SK-N-SH (cell line): ENCODE measurements at regions not wholly inside any gene's neighbourhood (a gene's known extent, or its start where the extent isn't known, plus 50 kb on each side); places are given as distances from the start of the nearest gene placed in this dataset.

Experiments
- CTCF ChIA-PET: fragments of 300-600, 350-600 bp; formaldehyde crosslinking; extraction: SDS; loops from one replicate; lab custom pipeline; 2021; lab: Yijun Ruan, JAX
- POLR2A ChIA-PET: fragments of 350-600 bp; sonication (Branson Sonifier 250); formaldehyde crosslinking; extraction: SDS; loops from one replicate; lab custom pipeline; 2020; ENCODE audit warnings: antibody characterized with exemption, inconsistent platforms; lab: Yijun Ruan, JAX
- DNase-seq: peaks from one replicate; pipeline ENCODE4 v3.0.0; 2012
- H2AFZ ChIP-seq: fragments of 200-600 bp; sonication (generic); 2 replicates; pipeline ENCODE4 v1.8.1; 2016; ENCODE audit warnings: antibody characterized with exemption, mild to moderate bottlenecking, low read depth
- H3F3A ChIP-seq: fragments of 200-600 bp; sonication (generic); replicated peaks from 2 replicates; pipeline ENCODE3; 2016; ENCODE audit warnings: antibody characterized with exemption, mild to moderate bottlenecking; ENCODE audit not compliant: insufficient read depth
- H3K27ac ChIP-seq, 2 experiments: fragments of 200-500 bp in 1 of 2; fragments of 200-600 bp in 1 of 2; sonication (Bioruptor generic) in 1 of 2; sonication (generic), shearing (Covaris generic) in 1 of 2; 2 replicates each; pipeline versions ENCODE4 v1.5.1 to v1.6.1; 2014 to 2016; ENCODE audit warnings: low read depth in 2 of 2, inconsistent platforms in 1 of 2, low read length in 1 of 2, mild to moderate bottlenecking in 1 of 2, mixed read lengths in 1 of 2
- H3K27me3 ChIP-seq: fragments of 200-600 bp; sonication (generic), shearing (Covaris generic); 2 replicates; pipeline ENCODE4 v1.6.1; 2016; ENCODE audit warnings: mixed run types; ENCODE audit not compliant: insufficient read depth
- H3K36me3 ChIP-seq, 2 experiments: fragments of 200-500 bp in 1 of 2; fragments of 200-600 bp in 1 of 2; sonication (Bioruptor generic) in 1 of 2; sonication (generic) in 1 of 2; replicated peaks in 1 of 2; 2 replicates each; pipeline versions ENCODE3 to v1.5.1; 2014 to 2016; ENCODE audit warnings: low read length in 1 of 2, mild to moderate bottlenecking in 1 of 2; ENCODE audit not compliant: insufficient read depth in 2 of 2, control insufficient read depth in 1 of 2
- H3K4me1 ChIP-seq, 2 experiments: fragments of 200-500 bp in 1 of 2; fragments of 200-600 bp in 1 of 2; sonication (Bioruptor generic) in 1 of 2; sonication (generic), shearing (Covaris generic) in 1 of 2; 2 replicates each; pipeline versions ENCODE4 v1.5.1 to v1.6.1; 2014 to 2016; ENCODE audit warnings: low read depth in 1 of 2, low read length in 1 of 2, mixed run types in 1 of 2; ENCODE audit not compliant: insufficient read depth in 2 of 2, control insufficient read depth in 1 of 2
- H3K4me2 ChIP-seq: fragments of 200-600 bp; sonication (generic), shearing (Covaris generic); 2 replicates; pipeline ENCODE4 v1.6.1; 2017; ENCODE audit warnings: mixed run types
- H3K4me3 ChIP-seq, 2 experiments: fragments of 200-500 bp in 1 of 2; fragments of 200-600 bp in 1 of 2; sonication (Bioruptor generic) in 1 of 2; sonication (generic), shearing (Covaris generic) in 1 of 2; 2 replicates each; pipeline versions ENCODE4 v1.5.1 to v1.8.1; 2014 to 2016; ENCODE audit warnings: low read depth in 2 of 2, inconsistent platforms in 1 of 2, low read length in 1 of 2, mild to moderate bottlenecking in 1 of 2, mixed read lengths in 1 of 2, moderate library complexity in 1 of 2
- H3K79me2 ChIP-seq: fragments of 200-600 bp; sonication (generic); 2 replicates; pipeline ENCODE4 v1.8.1; 2017; ENCODE audit warnings: mild to moderate bottlenecking; ENCODE audit not compliant: insufficient read depth
- H3K9ac ChIP-seq: fragments of 200-600 bp; sonication (generic); 2 replicates; pipeline ENCODE4 v1.6.1; 2017; ENCODE audit warnings: mixed run types
- H3K9me2 ChIP-seq: fragments of 200-600 bp; sonication (generic); 2 replicates; pipeline ENCODE4 v1.6.1; 2017; ENCODE audit warnings: mixed run types
- H3K9me3 ChIP-seq: fragments of 200-600 bp; sonication (generic); 2 replicates; pipeline ENCODE4 v1.6.1; 2017; ENCODE audit warnings: mixed run types, mild to moderate bottlenecking, moderate library complexity
- H4K20me1 ChIP-seq: fragments of 200-600 bp; sonication (generic); 2 replicates; pipeline ENCODE4 v1.6.1; 2017; ENCODE audit warnings: mild to moderate bottlenecking, mixed run types; ENCODE audit not compliant: insufficient read depth
- CTCF ChIP-seq: fragments of 200-600 bp; sonication (generic); IDR thresholded peaks from 2 replicates; pipeline ENCODE4 v1.6.1; 2017; ENCODE audit warnings: antibody characterized with exemption, mild to moderate bottlenecking, moderate library complexity
- ELF1 ChIP-seq: IDR thresholded peaks from 2 replicates; pipeline ENCODE4 v1.4.0; 2012
- EP300 ChIP-seq, 2 experiments: IDR thresholded peaks; 2 replicates each; pipeline versions ENCODE4 v1.4.0 to v1.6.1; 2012; ENCODE audit warnings: borderline replicate concordance in 1 of 2, low read depth in 1 of 2, low read length in 1 of 2
- FOSL2 ChIP-seq: IDR thresholded peaks from 2 replicates; pipeline ENCODE4 v1.4.0; 2012; ENCODE audit warnings: low read depth, mild to moderate bottlenecking, moderate library complexity, borderline replicate concordance
- FOXJ3 ChIP-seq: sonication (generic); formaldehyde crosslinking; IDR thresholded peaks from 2 replicates; pipeline ENCODE4 v1.5.1; 2020; ENCODE audit warnings: mild to moderate bottlenecking, missing genetic modification reagents
- GABPA ChIP-seq: IDR thresholded peaks from 2 replicates; pipeline ENCODE4 v1.4.0; 2012; ENCODE audit warnings: low read depth, mild to moderate bottlenecking
- JUND ChIP-seq: IDR thresholded peaks from 2 replicates; pipeline ENCODE4 v1.4.0; 2012
- MEF2A ChIP-seq: IDR thresholded peaks from 2 replicates; pipeline ENCODE4 v1.4.0; 2012; ENCODE audit warnings: low read depth, borderline replicate concordance
- MXI1 ChIP-seq: IDR thresholded peaks from 2 replicates; pipeline ENCODE4 v1.6.1; 2012; ENCODE audit warnings: mild to moderate bottlenecking, low read depth, low read length, improper control_type of control experiment
- NFIC ChIP-seq: IDR thresholded peaks from 2 replicates; pipeline ENCODE4 v1.4.0; 2012; ENCODE audit warnings: borderline replicate concordance
- NRF1 ChIP-seq: IDR thresholded peaks from 2 replicates; pipeline ENCODE4 v1.6.1; 2012; ENCODE audit warnings: low read depth, mild to moderate bottlenecking, low read length
- PBX3 ChIP-seq: IDR thresholded peaks from 2 replicates; pipeline ENCODE4; 2012
- POLR2AphosphoS5 ChIP-seq: IDR thresholded peaks from 2 replicates; pipeline ENCODE4 v1.6.1; 2012; ENCODE audit warnings: low read depth, low read length
- RAD21 ChIP-seq: IDR thresholded peaks from 2 replicates; pipeline ENCODE4 v1.6.1; 2012; ENCODE audit warnings: mild to moderate bottlenecking, low read length
- RXRA ChIP-seq: IDR thresholded peaks from 2 replicates; pipeline ENCODE4 v1.4.0; 2012; ENCODE audit warnings: low read depth, mild to moderate bottlenecking, borderline replicate concordance
- SIN3A ChIP-seq: IDR thresholded peaks from 2 replicates; pipeline ENCODE4 v1.6.1; 2012; ENCODE audit warnings: low read depth, mild to moderate bottlenecking, low read length, moderate library complexity, borderline replicate concordance
- SMC3 ChIP-seq: IDR thresholded peaks from 2 replicates; pipeline ENCODE4 v1.6.1; 2012; ENCODE audit warnings: low read depth, low read length, improper control_type of control experiment
- TCF12 ChIP-seq: IDR thresholded peaks from 2 replicates; pipeline ENCODE4 v1.4.0; 2012
- YY1 ChIP-seq: IDR thresholded peaks from 2 replicates; pipeline ENCODE4 v1.4.0; 2012; ENCODE audit warnings: low read depth, mild to moderate bottlenecking
- WGBS: methylation state at CpG from one replicate; pipeline ENCODE4 v1.1.6; 2017; ENCODE audit warnings: low lambda C conversion rate; 5-methylcytosine and 5-hydroxymethylcytosine counted together
- TF ChIP-seq, protein P1 (sequence below): fragments of 150-350 bp; IDR thresholded peaks from 2 replicates; pipeline ENCODE4 v1.6.1; 2017; ENCODE audit warnings: antibody characterized with exemption, low read length, low read depth, borderline replicate concordance

GRCh38 chr6:126600258-126600916 lies 260.5 kb downstream of the CENPW start:
- Histone ChIP-seq H3K9ac (no peak overlapping the region), H4K20me1 (no peaks in the 10 kb centered on the region), H3K9me3 (no peaks in the 10 kb centered on the region), H3K9me2 (no peaks in the 10 kb centered on the region), H3F3A (no peaks in the 10 kb centered on the region), H3K27ac (no peak overlapping the region), H3K4me1 (no peaks in the 10 kb centered on the region), H3K36me3 (no peaks in the 10 kb centered on the region), H3K4me3 (no peak overlapping the region), H2AFZ (no peak overlapping the region), H3K27me3 (no peaks in the 10 kb centered on the region), H3K79me2 (no peaks in the 10 kb centered on the region), H3K4me2 (no peak overlapping the region)
- POLR2A ChIA-PET, result no interaction called here
- no peak for TF ChIP-seq NFIC
- TF ChIP-seq JUND, result no peak
- TF ChIP-seq, protein P1, sequence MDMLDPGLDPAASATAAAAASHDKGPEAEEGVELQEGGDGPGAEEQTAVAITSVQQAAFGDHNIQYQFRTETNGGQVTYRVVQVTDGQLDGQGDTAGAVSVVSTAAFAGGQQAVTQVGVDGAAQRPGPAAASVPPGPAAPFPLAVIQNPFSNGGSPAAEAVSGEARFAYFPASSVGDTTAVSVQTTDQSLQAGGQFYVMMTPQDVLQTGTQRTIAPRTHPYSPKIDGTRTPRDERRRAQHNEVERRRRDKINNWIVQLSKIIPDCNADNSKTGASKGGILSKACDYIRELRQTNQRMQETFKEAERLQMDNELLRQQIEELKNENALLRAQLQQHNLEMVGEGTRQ, result no peak
- no peak for TF ChIP-seq SMC3
- no peak for TF ChIP-seq MEF2A
- no peak for TF ChIP-seq NRF1
- TF ChIP-seq PBX3, result no peak
- no peak for TF ChIP-seq GABPA
- TF ChIP-seq ELF1, result no peak
- TF ChIP-seq RXRA, result no peak
- TF ChIP-seq POLR2AphosphoS5, result no peak
- no peak for TF ChIP-seq MXI1
- TF ChIP-seq SIN3A, result no peak
- TF ChIP-seq CTCF, result no peak
- TF ChIP-seq RAD21, result no peak
- no peak for TF ChIP-seq FOSL2
- no peak for TF ChIP-seq TCF12
- TF ChIP-seq YY1, result no peak
- TF ChIP-seq FOXJ3 (CRISPR knock-in tag), result no peak
- TF ChIP-seq EP300 (IDR thresholded peaks at IDR 0.05; ENCODE audit: borderline replicate concordance in 1 of 2, low read depth in 1 of 2, low read length in 1 of 2), result no peak
- 8% methylated on average over 1 of the region's 1 CpG for WGBS
- CTCF ChIA-PET, result interaction anchor here (0.7 kb wide), 1 partner anchor 27 kb away, joined by 3 read pairs; no protein-coding TSS in a partner anchor
- no peak for DNase-seq
